MCF 10A (cell line): ENCODE measurements at regions not wholly inside any gene's neighbourhood (a gene's known extent, or its start where the extent isn't known, plus 50 kb on each side); places are given as distances from the start of the nearest gene placed in this dataset.

Source experiments
- BruUV-seq: library from RNA; stranded (reverse); fragments of 400-500 nt; replicated peaks from 2 replicates; lab custom pipeline; 2021; lab: Mats Ljungman, UMichigan
- CTCF ChIA-PET: fragments of 300-600 bp; sonication (Branson Sonifier 250); formaldehyde crosslinking; extraction: SDS; loops from one replicate; lab custom pipeline; 2021; ENCODE audit warnings: antibody characterized with exemption, inconsistent platforms; lab: Yijun Ruan, JAX
- POLR2A ChIA-PET: fragments of 300-600, 350-650 bp; sonication (Branson Sonifier 250); formaldehyde crosslinking; extraction: SDS; loops from one replicate; lab custom pipeline; 2020; ENCODE audit warnings: antibody characterized with exemption, inconsistent platforms; lab: Yijun Ruan, JAX
- DNase-seq: peaks from one replicate; pipeline ENCODE4 v3.0.0-alpha.2; 2018; ENCODE audit not compliant: unreplicated experiment
- H3K27ac Mint-ChIP-seq: one replicate; pipeline ENCODE4 v1.8.0; 2022; ENCODE audit warnings: mild to moderate bottlenecking, low read depth, mixed read lengths; ENCODE audit not compliant: unreplicated experiment
- H3K27me3 Mint-ChIP-seq: one replicate; pipeline ENCODE4 v1.8.0; 2022; ENCODE audit warnings: mixed read lengths; ENCODE audit not compliant: insufficient read depth, unreplicated experiment
- H3K36me3 Mint-ChIP-seq: one replicate; pipeline ENCODE4 v1.8.0; 2022; ENCODE audit warnings: mild to moderate bottlenecking, moderate library complexity, mixed read lengths; ENCODE audit not compliant: insufficient read depth, unreplicated experiment
- H3K4me1 Mint-ChIP-seq: one replicate; pipeline ENCODE4 v1.8.0; 2022; ENCODE audit warnings: mixed read lengths; ENCODE audit not compliant: insufficient read depth, unreplicated experiment
- H3K4me3 Mint-ChIP-seq: one replicate; pipeline ENCODE4 v1.8.0; 2022; ENCODE audit warnings: mild to moderate bottlenecking, moderate library complexity, mixed read lengths; ENCODE audit not compliant: unreplicated experiment
- H3K9me3 Mint-ChIP-seq: one replicate; pipeline ENCODE4 v1.8.0; 2022; ENCODE audit warnings: mixed read lengths; ENCODE audit not compliant: unreplicated experiment
- CTCF ChIP-seq: fragments of 200-600 bp; IDR thresholded peaks from one replicate; pipeline ENCODE4 v1.8.0; 2022; ENCODE audit warnings: antibody characterized with exemption, mild to moderate bottlenecking; ENCODE audit not compliant: unreplicated experiment
- intact Hi-C: fragments of 100-400 bp; cut with micrococcal nuclease; formaldehyde crosslinking; loops from 2 replicates; pipeline ENCODE4 v1.14.1; 2022

DNA sequence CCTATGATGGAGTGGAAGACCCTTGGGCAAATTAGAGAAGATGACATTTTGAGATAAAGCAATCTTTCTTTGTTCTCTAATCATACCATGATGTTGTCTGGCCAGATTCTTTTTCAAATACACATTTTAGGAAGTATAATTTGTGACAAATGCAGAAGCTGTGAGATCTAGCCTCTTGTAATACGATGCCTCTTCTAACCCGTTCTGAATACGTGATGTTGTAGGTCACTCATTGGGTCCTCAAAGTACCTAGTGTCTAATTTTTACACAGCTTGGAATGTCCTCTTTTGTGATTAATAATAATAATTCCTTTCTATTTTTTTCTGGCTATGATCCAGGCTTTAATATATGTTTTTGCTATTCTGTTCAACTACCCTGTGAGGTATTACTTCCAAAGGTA, 502.7 kb downstream of the NUF2 start:
- peak overlapping the region; percentile 65 for H3K27ac Mint-ChIP-seq
- BruUV-seq, result no TSS peak
- H3K4me3 Mint-ChIP-seq, result no peak overlapping the region

GRCh38 chr1:163826500-163826899, 504.7 kb downstream of the NUF2 start:
- no peak for TF ChIP-seq CTCF
- no TSS peak for BruUV-seq
- DNase-seq, result no peak
- H3K27me3 Mint-ChIP-seq, result no peaks in the 10 kb centered on the region
- CTCF ChIA-PET, result interaction anchor here (1.1 kb wide), 1 partner anchor 792 kb away, joined by 3 read pairs; no protein-coding TSS in a partner anchor
- H3K4me1 Mint-ChIP-seq, result peaks cover 8% of the 10 kb centered on the region
- no peak overlapping the region for H3K27ac Mint-ChIP-seq
- intact Hi-C loops, result loop anchor here (10.0 kb wide), 1 partner anchor 258 kb away; no protein-coding TSS in a partner anchor
- no peaks in the 10 kb centered on the region for H3K36me3 Mint-ChIP-seq
- POLR2A ChIA-PET, result interaction anchor here (1.0 kb wide), 1 partner anchor 20 kb away, joined by 3 read pairs; no protein-coding TSS in a partner anchor
- H3K9me3 Mint-ChIP-seq, result no peaks in the 10 kb centered on the region
- H3K4me3 Mint-ChIP-seq, result no peak overlapping the region

More for the DNA sequence above, 502.7 kb downstream of the NUF2 start:
- Mint-ChIP-seq H3K9me3 (no peaks in the 10 kb centered on the region), H3K36me3 (no peaks in the 10 kb centered on the region), H3K27me3 (no peaks in the 10 kb centered on the region), H3K4me1 (peaks cover 8% of the 10 kb centered on the region)
- DNase-seq, result no peak
- POLR2A ChIA-PET, result no interaction called here
- TF ChIP-seq CTCF, result no peak
- CTCF ChIA-PET, result interaction anchor here (0.6 to 0.7 kb wide), 2 partner anchors 893 to 1000 kb away, joined by 3 to 5 read pairs; no protein-coding TSS in a partner anchor
- intact Hi-C loops, result loop anchor here (10.0 kb wide), 1 partner anchor 260 kb away; no protein-coding TSS in a partner anchor

GRCh38 chr1:163834778-163835177, 513.0 kb downstream of the NUF2 start:
- CTCF ChIA-PET, result interaction anchor here (0.6 kb wide), 1 partner anchor 588 kb away, joined by 4 read pairs; no protein-coding TSS in a partner anchor
- Mint-ChIP-seq H3K36me3 (no peaks in the 10 kb centered on the region), H3K4me3 (no peak overlapping the region), H3K4me1 (no peaks in the 10 kb centered on the region), H3K9me3 (no peaks in the 10 kb centered on the region), H3K27ac (no peak overlapping the region), H3K27me3 (no peaks in the 10 kb centered on the region)
- intact Hi-C loops, result no loop called here
- BruUV-seq, result no TSS peak
- POLR2A ChIA-PET, result no interaction called here
- no peak for TF ChIP-seq CTCF
- no peak for DNase-seq

DNA sequence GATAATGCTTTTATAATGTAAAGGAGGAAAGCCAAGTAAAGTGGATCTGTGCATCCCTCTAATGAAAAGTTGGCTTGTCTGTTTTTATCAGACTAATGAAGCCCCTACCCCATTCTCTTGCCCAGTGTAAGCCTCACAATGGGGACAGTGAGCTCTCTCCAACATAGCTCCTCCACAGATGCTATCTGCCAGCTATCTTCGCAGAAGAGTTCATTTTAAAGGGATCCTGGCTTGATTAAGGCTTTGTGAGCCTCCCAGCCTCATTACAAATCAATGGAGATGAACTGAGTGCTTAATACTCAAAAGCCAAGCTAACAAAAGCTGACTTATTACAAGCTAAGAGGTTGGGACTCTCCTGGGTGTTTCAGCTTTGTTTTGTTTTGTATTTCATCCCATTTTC, 514.7 kb downstream of the NUF2 start:
- intact Hi-C loops, result no loop called here
- CTCF ChIA-PET, result interaction anchor here (0.6 kb wide), 1 partner anchor 215 kb away, joined by 3 read pairs; no protein-coding TSS in a partner anchor
- DNase-seq, result no peak
- TF ChIP-seq CTCF, result no peak
- no TSS peak for BruUV-seq
- POLR2A ChIA-PET, result no interaction called here
- Mint-ChIP-seq H3K27me3 (no peaks in the 10 kb centered on the region), H3K27ac (no peak overlapping the region), H3K9me3 (no peaks in the 10 kb centered on the region), H3K4me3 (no peak overlapping the region), H3K36me3 (no peaks in the 10 kb centered on the region), H3K4me1 (no peaks in the 10 kb centered on the region)
